Neural cell (in vitro differentiated cells): ENCODE measurements at regions not wholly inside any gene's neighbourhood (a gene's known extent, or its start where the extent isn't known, plus 50 kb on each side); places are given as distances from the start of the nearest gene placed in this dataset.

Experiments used
- CTCF ChIP-seq: fragments of 450-650 bp; IDR thresholded peaks from 2 replicates; pipeline ENCODE4 v1.5.1; 2014; ENCODE audit warnings: antibody characterized with exemption, mild to moderate bottlenecking, moderate library complexity; ENCODE audit not compliant: poor library complexity, severe bottlenecking
- EP300 ChIP-seq: fragments of 450-650 bp; conservative IDR thresholded peaks from 2 replicates; pipeline ENCODE4 v1.6.1; 2014; ENCODE audit warnings: antibody characterized with exemption, mild to moderate bottlenecking, moderate library complexity; ENCODE audit not compliant: poor library complexity, severe bottlenecking
- EZH2 ChIP-seq: fragments of 200-600, 300-800 bp; shearing (Covaris generic), sonication (generic); IDR thresholded peaks from 2 replicates; pipeline ENCODE4 v1.6.1; 2014; ENCODE audit warnings: antibody characterized with exemption, low read length, borderline replicate concordance, mild to moderate bottlenecking; ENCODE audit not compliant: insufficient read depth, poor library complexity, severe bottlenecking
- POLR2AphosphoS5 ChIP-seq: IDR thresholded peaks from 2 replicates; pipeline ENCODE4 v1.6.1; 2012
- RAD21 ChIP-seq: fragments of 450-650 bp; conservative IDR thresholded peaks from 2 replicates; pipeline ENCODE4 v1.6.1; 2014; ENCODE audit warnings: antibody characterized with exemption, mild to moderate bottlenecking, moderate library complexity

- TF ChIP-seq CTCF, result no peak
- no peak for TF ChIP-seq POLR2AphosphoS5
- no peak for TF ChIP-seq EP300
- TF ChIP-seq EZH2, result no peak
- no peak for TF ChIP-seq RAD21
Measured at GRCh38 chr4:26067035-26067434, 153.0 kb downstream of the SMIM20 start.
